SK-N-MC (cell line): ENCODE measurements at regions not wholly inside any gene's neighbourhood (a gene's known extent, or its start where the extent isn't known, plus 50 kb on each side); places are given as distances from the start of the nearest gene placed in this dataset.

ENCODE experiments used
- EZH2 ChIP-seq: fragments of 200-600 bp; sonication (generic); IDR thresholded peaks from one replicate; pipeline ENCODE4 v1.6.1; 2017; ENCODE audit warnings: antibody characterized with exemption
- POLR2AphosphoS5 ChIP-seq: IDR thresholded peaks from 2 replicates; pipeline ENCODE4 v1.6.1; 2012; ENCODE audit warnings: mild to moderate bottlenecking, low read depth, low read length, borderline replicate concordance

DNA sequence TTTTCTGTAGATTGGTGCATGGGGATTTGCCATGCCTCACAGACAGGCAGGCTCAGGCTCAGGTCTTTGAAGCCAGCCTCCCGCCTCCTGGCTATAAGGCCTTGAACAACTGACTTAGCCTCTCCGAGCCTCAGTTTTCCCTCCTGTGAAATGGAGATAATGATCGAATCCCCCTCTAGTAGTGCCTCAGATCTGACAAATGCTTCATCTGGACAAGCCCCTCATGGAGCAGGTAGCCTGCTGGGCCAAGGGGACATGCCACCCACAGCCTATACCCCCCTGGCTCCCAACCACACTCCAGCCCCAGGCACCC is 68.1 kb upstream of the LCTL start:
- TF ChIP-seq EZH2 (no peak), POLR2AphosphoS5 (no peak)
